Activated CD4-positive, alpha-beta memory T cell treated with anti-CD3 and anti-CD28 coated beads for 36 hours (primary cell): ENCODE measurements at regions not wholly inside any gene's neighbourhood (a gene's known extent, or its start where the extent isn't known, plus 50 kb on each side); places are given as distances from the start of the nearest gene placed in this dataset.
"Not testable (repeated sequence)": the region's sequence is repeated elsewhere in the genome, so short reads cannot be mapped to it uniquely, and the experiment has no call there.

Source experiments
- CTCF ChIA-PET: fragments of 350-600 bp; sonication (Branson Sonifier 250); formaldehyde crosslinking; loops from one replicate; lab custom pipeline; 2021; ENCODE audit warnings: antibody characterized with exemption, inconsistent platforms; lab: Charles Lee
- POLR2A ChIA-PET: fragments of 350-600 bp; sonication (Branson Sonifier 250); formaldehyde crosslinking; loops from one replicate; lab custom pipeline; 2021; ENCODE audit warnings: antibody characterized with exemption; lab: Charles Lee
- DNase-seq: peaks from one replicate; pipeline ENCODE4 v3.0.0-alpha.2; 2020
- H3K27ac Mint-ChIP-seq: one replicate; pipeline ENCODE4 v1.8.0; 2021; ENCODE audit warnings: mixed read lengths
- H3K27me3 Mint-ChIP-seq: one replicate; pipeline ENCODE4 v1.8.0; 2021; ENCODE audit warnings: mixed read lengths
- H3K36me3 Mint-ChIP-seq: one replicate; pipeline ENCODE4 v1.8.0; 2021; ENCODE audit warnings: mixed read lengths
- H3K4me1 Mint-ChIP-seq: one replicate; pipeline ENCODE4 v1.8.0; 2021; ENCODE audit warnings: low read depth, mixed read lengths
- H3K4me3 Mint-ChIP-seq: one replicate; pipeline ENCODE4 v1.8.0; 2021; ENCODE audit warnings: mild to moderate bottlenecking, mixed read lengths
- H3K9me3 Mint-ChIP-seq: one replicate; pipeline ENCODE4 v1.8.0; 2021; ENCODE audit warnings: mixed read lengths
- intact Hi-C: fragments of 100-400 bp; cut with micrococcal nuclease; formaldehyde crosslinking; loops from one replicate; pipeline ENCODE4 v1.15.1; 2023

- no peak overlapping the region for H3K4me3 Mint-ChIP-seq
- intact Hi-C loops, result no loop called here
- no peaks in the 10 kb centered on the region for H3K27me3 Mint-ChIP-seq
- ChIA-PET CTCF (no interaction called here), POLR2A (no interaction called here)
- no peak for DNase-seq
- no peaks in the 10 kb centered on the region for H3K4me1 Mint-ChIP-seq
- H3K27ac Mint-ChIP-seq, result no peak overlapping the region
- H3K36me3 Mint-ChIP-seq, result no peaks in the 10 kb centered on the region
- peaks cover 34% of the 10 kb centered on the region for H3K9me3 Mint-ChIP-seq
These were observed 213.2 kb upstream of the CNTNAP5 start for GRCh38 chr2:123811846-123812245.

GRCh38 chr2:123816203-123816602 is 208.9 kb upstream of the CNTNAP5 start:
- ChIA-PET CTCF (interaction anchor here (1.1 kb wide), 1 partner anchor 8 kb away, joined by 3 read pairs; no protein-coding TSS in a partner anchor), POLR2A (no interaction called here)
- Mint-ChIP-seq H3K27ac (no peak overlapping the region), H3K9me3 (peaks cover 10% of the 10 kb centered on the region), H3K4me1 (no peaks in the 10 kb centered on the region), H3K36me3 (no peaks in the 10 kb centered on the region), H3K27me3 (no peaks in the 10 kb centered on the region), H3K4me3 (no peak overlapping the region)
- intact Hi-C loops, result no loop called here
- DNase-seq, result no peak

GRCh38 chr2:123816928-123817327 is 208.2 kb upstream of the CNTNAP5 start:
- no peaks in the 10 kb centered on the region for H3K36me3 Mint-ChIP-seq
- intact Hi-C loops, result no loop called here
- DNase-seq, result no peak
- no peaks in the 10 kb centered on the region for H3K4me1 Mint-ChIP-seq
- no peak overlapping the region for H3K27ac Mint-ChIP-seq
- no peak overlapping the region for H3K4me3 Mint-ChIP-seq
- H3K27me3 Mint-ChIP-seq, result no peaks in the 10 kb centered on the region
- peaks cover 13% of the 10 kb centered on the region for H3K9me3 Mint-ChIP-seq
- ChIA-PET POLR2A (no interaction called here), CTCF (no interaction called here)

- ChIA-PET POLR2A (no interaction called here), CTCF (no interaction called here)
- no peak for DNase-seq
- Mint-ChIP-seq H3K27me3 (no peaks in the 10 kb centered on the region), H3K9me3 (peaks cover 26% of the 10 kb centered on the region), H3K36me3 (no peaks in the 10 kb centered on the region), H3K4me1 (no peaks in the 10 kb centered on the region), H3K27ac (no peak overlapping the region), H3K4me3 (no peak overlapping the region)
- intact Hi-C loops, result no loop called here
These were observed 198.3 kb upstream of the CNTNAP5 start for GRCh38 chr2:123826729-123827271.

GRCh38 chr2:123839326-123839725 is 185.8 kb upstream of the CNTNAP5 start:
- Mint-ChIP-seq H3K4me3 (no peak overlapping the region), H3K9me3 (peaks cover 45% of the 10 kb centered on the region), H3K4me1 (no peaks in the 10 kb centered on the region), H3K27me3 (no peaks in the 10 kb centered on the region), H3K27ac (no peak overlapping the region), H3K36me3 (no peaks in the 10 kb centered on the region)
- DNase-seq, result no peak
- intact Hi-C loops, result no loop called here
- POLR2A ChIA-PET, result no interaction called here
- CTCF ChIA-PET, result no interaction called here

GRCh38 chr2:123840016-123840415 is 185.1 kb upstream of the CNTNAP5 start:
- no peaks in the 10 kb centered on the region for H3K36me3 Mint-ChIP-seq
- POLR2A ChIA-PET, result no interaction called here
- DNase-seq, result no peak
- CTCF ChIA-PET, result no interaction called here
- H3K4me1 Mint-ChIP-seq, result no peaks in the 10 kb centered on the region
- H3K4me3 Mint-ChIP-seq, result no peak overlapping the region
- H3K9me3 Mint-ChIP-seq, result peaks cover 44% of the 10 kb centered on the region
- intact Hi-C loops, result no loop called here
- no peak overlapping the region for H3K27ac Mint-ChIP-seq
- H3K27me3 Mint-ChIP-seq, result no peaks in the 10 kb centered on the region

GRCh38 chr2:123840574-123840973 is 184.5 kb upstream of the CNTNAP5 start:
- H3K27ac Mint-ChIP-seq, result no peak overlapping the region
- POLR2A ChIA-PET, result no interaction called here
- no peaks in the 10 kb centered on the region for H3K36me3 Mint-ChIP-seq
- no peak for DNase-seq
- H3K4me1 Mint-ChIP-seq, result no peaks in the 10 kb centered on the region
- intact Hi-C loops, result no loop called here
- H3K27me3 Mint-ChIP-seq, result no peaks in the 10 kb centered on the region
- CTCF ChIA-PET, result no interaction called here
- peaks cover 42% of the 10 kb centered on the region for H3K9me3 Mint-ChIP-seq
- H3K4me3 Mint-ChIP-seq, result no peak overlapping the region

GRCh38 chr2:123851281-123851680 is 173.8 kb upstream of the CNTNAP5 start:
- Mint-ChIP-seq H3K27me3 (no peaks in the 10 kb centered on the region), H3K4me1 (no peaks in the 10 kb centered on the region), H3K27ac (no peak overlapping the region), H3K36me3 (no peaks in the 10 kb centered on the region), H3K4me3 (no peak overlapping the region), H3K9me3 (peaks cover 23% of the 10 kb centered on the region)
- no peak for DNase-seq
- intact Hi-C loops, result no loop called here
- CTCF ChIA-PET, result no interaction called here
- POLR2A ChIA-PET, result no interaction called here

- ChIA-PET POLR2A (no interaction called here), CTCF (no interaction called here)
- DNase-seq, result no peak
- Mint-ChIP-seq H3K9me3 (peaks cover 31% of the 10 kb centered on the region), H3K27ac (no peak overlapping the region), H3K4me1 (no peaks in the 10 kb centered on the region), H3K4me3 (no peak overlapping the region), H3K36me3 (no peaks in the 10 kb centered on the region), H3K27me3 (no peaks in the 10 kb centered on the region)
- intact Hi-C loops, result no loop called here
These were observed 171.9 kb upstream of the CNTNAP5 start for GRCh38 chr2:123853161-123853560.

GRCh38 chr2:123859031-123859430 is 166.1 kb upstream of the CNTNAP5 start:
- CTCF ChIA-PET, result not testable (repeated sequence)

GRCh38 chr2:123864416-123864815 is 160.7 kb upstream of the CNTNAP5 start:
- Mint-ChIP-seq H3K9me3 (peaks cover 32% of the 10 kb centered on the region), H3K36me3 (no peaks in the 10 kb centered on the region), H3K4me1 (no peaks in the 10 kb centered on the region), H3K27me3 (no peaks in the 10 kb centered on the region), H3K27ac (no peak overlapping the region), H3K4me3 (no peak overlapping the region)
- DNase-seq, result no peak
- ChIA-PET CTCF (no interaction called here), POLR2A (no interaction called here)
- intact Hi-C loops, result no loop called here

More at GRCh38 chr2:123859031-123859430, 166.1 kb upstream of the CNTNAP5 start:
- H3K36me3 Mint-ChIP-seq, H3K27me3 Mint-ChIP-seq, H3K4me1 Mint-ChIP-seq, DNase-seq, intact Hi-C loops, H3K27ac Mint-ChIP-seq, POLR2A ChIA-PET, H3K4me3 Mint-ChIP-seq: not testable (repeated sequence)
- peaks cover 49% of the 10 kb centered on the region for H3K9me3 Mint-ChIP-seq

GRCh38 chr2:123870206-123870880 is 154.7 kb upstream of the CNTNAP5 start:
- CTCF ChIA-PET, result no interaction called here
- peaks cover 17% of the 10 kb centered on the region for H3K9me3 Mint-ChIP-seq
- no peak overlapping the region for H3K4me3 Mint-ChIP-seq
- no peak for DNase-seq
- no peaks in the 10 kb centered on the region for H3K27me3 Mint-ChIP-seq
- no peaks in the 10 kb centered on the region for H3K36me3 Mint-ChIP-seq
- intact Hi-C loops, result no loop called here
- no peaks in the 10 kb centered on the region for H3K4me1 Mint-ChIP-seq
- no peak overlapping the region for H3K27ac Mint-ChIP-seq
- POLR2A ChIA-PET, result no interaction called here

- Mint-ChIP-seq H3K4me1 (no peaks in the 10 kb centered on the region), H3K27me3 (no peaks in the 10 kb centered on the region), H3K36me3 (no peaks in the 10 kb centered on the region), H3K4me3 (no peak overlapping the region), H3K27ac (no peak overlapping the region), H3K9me3 (peaks cover 17% of the 10 kb centered on the region)
- intact Hi-C loops, result no loop called here
- POLR2A ChIA-PET, result no interaction called here
- DNase-seq, result no peak
- CTCF ChIA-PET, result no interaction called here
These were observed 154.2 kb upstream of the CNTNAP5 start for GRCh38 chr2:123870881-123871276.
